ENCODE measurements at regions not wholly inside any gene's neighbourhood (a gene's known extent, or its start where the extent isn't known, plus 50 kb on each side); places are given as distances from the start of the nearest gene placed in this dataset.

- DNase-seq (ENCODE audit: low read depth), result no peak
- TF ChIP-seq, protein P1, sequence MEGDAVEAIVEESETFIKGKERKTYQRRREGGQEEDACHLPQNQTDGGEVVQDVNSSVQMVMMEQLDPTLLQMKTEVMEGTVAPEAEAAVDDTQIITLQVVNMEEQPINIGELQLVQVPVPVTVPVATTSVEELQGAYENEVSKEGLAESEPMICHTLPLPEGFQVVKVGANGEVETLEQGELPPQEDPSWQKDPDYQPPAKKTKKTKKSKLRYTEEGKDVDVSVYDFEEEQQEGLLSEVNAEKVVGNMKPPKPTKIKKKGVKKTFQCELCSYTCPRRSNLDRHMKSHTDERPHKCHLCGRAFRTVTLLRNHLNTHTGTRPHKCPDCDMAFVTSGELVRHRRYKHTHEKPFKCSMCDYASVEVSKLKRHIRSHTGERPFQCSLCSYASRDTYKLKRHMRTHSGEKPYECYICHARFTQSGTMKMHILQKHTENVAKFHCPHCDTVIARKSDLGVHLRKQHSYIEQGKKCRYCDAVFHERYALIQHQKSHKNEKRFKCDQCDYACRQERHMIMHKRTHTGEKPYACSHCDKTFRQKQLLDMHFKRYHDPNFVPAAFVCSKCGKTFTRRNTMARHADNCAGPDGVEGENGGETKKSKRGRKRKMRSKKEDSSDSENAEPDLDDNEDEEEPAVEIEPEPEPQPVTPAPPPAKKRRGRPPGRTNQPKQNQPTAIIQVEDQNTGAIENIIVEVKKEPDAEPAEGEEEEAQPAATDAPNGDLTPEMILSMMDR (IDR thresholded peaks at IDR 0.05; ENCODE audit: control insufficient read depth, extremely low read depth, insufficient read depth), result no peak
- no peak overlapping the region for H3K4me3 ChIP-seq (ENCODE audit: low read depth, low read length)
These were observed 683.0 kb downstream of the NTRK3 start for GRCh38 chr15:87573534-87573933.

GRCh38 chr15:87573039-87573438 is 683.5 kb downstream of the NTRK3 start:
- H3K4me3 ChIP-seq (ENCODE audit: low read depth, low read length), result no peak overlapping the region
- TF ChIP-seq, protein P1 (IDR thresholded peaks at IDR 0.05; ENCODE audit: control insufficient read depth, extremely low read depth, insufficient read depth), result no peak
- DNase-seq (ENCODE audit: low read depth), result no peak

- H3K4me3 ChIP-seq (ENCODE audit: low read depth, low read length), result no peak overlapping the region
- TF ChIP-seq, protein P1 (IDR thresholded peaks at IDR 0.05; ENCODE audit: control insufficient read depth, extremely low read depth, insufficient read depth), result no peak
- DNase-seq (ENCODE audit: low read depth), result no peak
These were observed 684.1 kb downstream of the NTRK3 start for GRCh38 chr15:87572381-87572910.

GRCh38 chr15:87570206-87570605 is 686.3 kb downstream of the NTRK3 start:
- no peak overlapping the region for H3K4me3 ChIP-seq (ENCODE audit: low read depth, low read length)
- TF ChIP-seq, protein P1 (IDR thresholded peaks at IDR 0.05; ENCODE audit: control insufficient read depth, extremely low read depth, insufficient read depth), result no peak
- no peak for DNase-seq (ENCODE audit: low read depth)

DNA sequence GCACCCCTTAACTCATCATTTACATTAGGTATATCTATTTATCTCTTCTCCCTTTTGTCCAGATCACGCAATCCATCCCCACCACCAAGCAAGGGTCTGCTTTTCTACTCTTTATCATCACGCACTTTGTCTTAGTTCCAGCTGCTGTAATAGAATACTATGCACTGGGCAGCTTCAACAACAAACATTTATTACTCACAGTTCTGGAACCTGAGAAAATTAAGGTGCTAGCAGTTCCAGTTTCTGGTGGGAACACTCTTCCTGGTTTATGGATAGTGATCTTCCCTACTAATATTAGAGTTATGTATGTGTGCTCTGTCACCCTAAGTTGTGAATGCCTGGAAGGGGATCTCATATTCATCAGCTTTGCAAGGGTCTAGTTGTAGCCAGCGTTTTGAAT is 687.0 kb downstream of the NTRK3 start:
- TF ChIP-seq, protein P1 (IDR thresholded peaks at IDR 0.05; ENCODE audit: control insufficient read depth, extremely low read depth, insufficient read depth), result no peak
- DNase-seq (ENCODE audit: low read depth), result no peak
- H3K4me3 ChIP-seq (ENCODE audit: low read depth, low read length), result no peak overlapping the region

GRCh38 chr15:87567406-87568030 is 689.0 kb downstream of the NTRK3 start:
- no peak overlapping the region for H3K4me3 ChIP-seq (ENCODE audit: low read depth, low read length)
- DNase-seq (ENCODE audit: low read depth), result no peak
- TF ChIP-seq, protein P1 (IDR thresholded peaks at IDR 0.05; ENCODE audit: control insufficient read depth, extremely low read depth, insufficient read depth), result no peak

- TF ChIP-seq, protein P1 (IDR thresholded peaks at IDR 0.05; ENCODE audit: control insufficient read depth, extremely low read depth, insufficient read depth), result no peak
- no peak for DNase-seq (ENCODE audit: low read depth)
- H3K4me3 ChIP-seq (ENCODE audit: low read depth, low read length), result no peak overlapping the region
These were observed 690.3 kb downstream of the NTRK3 start for GRCh38 chr15:87566236-87566635.
